SU-DHL-6 (cell line): ENCODE measurements at regions not wholly inside any gene's neighbourhood (a gene's known extent, or its start where the extent isn't known, plus 50 kb on each side); places are given as distances from the start of the nearest gene placed in this dataset.

ENCODE experiments used
- CTCF ChIP-seq: fragments of 200-600 bp; sonication (generic); IDR thresholded peaks from one replicate; pipeline ENCODE4 v1.5.1; 2017; ENCODE audit warnings: antibody characterized with exemption, mild to moderate bottlenecking, low read length, moderate library complexity; ENCODE audit not compliant: insufficient read depth, poor library complexity, severe bottlenecking
- EZH2phosphoT487 ChIP-seq: fragments of 200-600 bp; sonication (generic), shearing (Covaris generic); conservative IDR thresholded peaks from 2 replicates; pipeline ENCODE4 v1.6.1; 2018; ENCODE audit warnings: mild to moderate bottlenecking, antibody characterized with exemption, low read length, moderate library complexity, mixed read lengths

- TF ChIP-seq EZH2phosphoT487 (no peak), CTCF (no peak)
These were observed 567.7 kb downstream of the TLR4 start for GRCh38 chr9:118271936-118272335.
